NCI-H1092 treated with DMSO at 0.1 percent for 48 hours (cell line): ENCODE measurements at regions not wholly inside any gene's neighbourhood (a gene's known extent, or its start where the extent isn't known, plus 50 kb on each side); places are given as distances from the start of the nearest gene placed in this dataset.
A peak's percentile ranks its signal among the peaks of the same experiment; 100 is the strongest.
"Not testable (repeated sequence)": the region's sequence is repeated elsewhere in the genome, so short reads cannot be mapped to it uniquely, and the experiment has no call there.

Source experiments
- DNase-seq: peaks from one replicate; lab custom pipeline; 2025; lab: John Stamatoyannopoulos, UW

GRCh38 chr6:28802417-28803336, 121.1 kb downstream of the TRIM27 start:
- DNase-seq = no peak

GRCh38 chr6:28803337-28803709, 120.5 kb downstream of the TRIM27 start:
- no peak for DNase-seq

- DNase-seq = no peak
These were observed 116.0 kb downstream of the TRIM27 start for GRCh38 chr6:28807682-28808280.

GRCh38 chr6:28808383-28808782, 115.4 kb downstream of the TRIM27 start:
- DNase-seq = no peak

GRCh38 chr6:28809947-28810658, 113.7 kb downstream of the TRIM27 start:
- DNase-seq = no peak

GRCh38 chr6:28810659-28811053, 113.1 kb downstream of the TRIM27 start:
- no peak for DNase-seq

- no peak for DNase-seq
These were observed 111.9 kb downstream of the TRIM27 start for GRCh38 chr6:28811873-28812272.

- no peak for DNase-seq
These were observed 110.8 kb downstream of the TRIM27 start for GRCh38 chr6:28812778-28813569.

GRCh38 chr6:28814032-28814976, 109.5 kb downstream of the TRIM27 start:
- DNase-seq = no peak

- DNase-seq = no peak
These were observed 107.4 kb downstream of the TRIM27 start for GRCh38 chr6:28816339-28816908.

- DNase-seq = peak; percentile 7
These were observed 106.6 kb downstream of the TRIM27 start for GRCh38 chr6:28816909-28817807.

- DNase-seq = no peak
These were observed 106.0 kb downstream of the TRIM27 start for GRCh38 chr6:28817808-28818145.

GRCh38 chr6:28824793-28825731, 98.7 kb downstream of the TRIM27 start:
- no peak for DNase-seq

GRCh38 chr6:28825732-28826293, 98.0 kb downstream of the TRIM27 start:
- DNase-seq = no peak

- DNase-seq = not testable (repeated sequence)
These were observed 92.1 kb downstream of the TRIM27 start for GRCh38 chr6:28831683-28832082.

- DNase-seq = not testable (repeated sequence)
These were observed 87.1 kb downstream of the TRIM27 start for GRCh38 chr6:28836703-28837102.

GRCh38 chr6:28838289-28838633, 85.5 kb downstream of the TRIM27 start:
- DNase-seq = peak; percentile 82
